BLaER1 (cell line): ENCODE measurements at regions not wholly inside any gene's neighbourhood (a gene's known extent, or its start where the extent isn't known, plus 50 kb on each side); places are given as distances from the start of the nearest gene placed in this dataset.
"Not testable (repeated sequence)": the region's sequence is repeated elsewhere in the genome, so short reads cannot be mapped to it uniquely, and the experiment has no call there.

Experiments
- H3K27ac ChIP-seq: shearing (Covaris generic); formaldehyde crosslinking; 2 replicates; pipeline ENCODE4 v1.8.1; 2022
- H3K27me3 ChIP-seq: shearing (Covaris generic); formaldehyde crosslinking; 2 replicates; pipeline ENCODE4 v1.8.1; 2022
- H3K36me3 ChIP-seq: shearing (Covaris generic); formaldehyde crosslinking; 2 replicates; pipeline ENCODE4 v1.8.1; 2022
- H3K4me1 ChIP-seq: shearing (Covaris generic); formaldehyde crosslinking; 2 replicates; pipeline ENCODE4 v1.8.1; 2022
- H3K4me2 ChIP-seq: shearing (Covaris generic); formaldehyde crosslinking; 2 replicates; pipeline ENCODE4 v1.8.1; 2022
- H3K4me3 ChIP-seq: shearing (Covaris generic); formaldehyde crosslinking; 2 replicates; pipeline ENCODE4 v1.8.1; 2022
- H3K9ac ChIP-seq: shearing (Covaris generic); formaldehyde crosslinking; 2 replicates; pipeline ENCODE4 v1.8.1; 2022
- H3K9me3 ChIP-seq: shearing (Covaris generic); formaldehyde crosslinking; 2 replicates; pipeline ENCODE4 v1.8.1; 2022
- H4K20me1 ChIP-seq: shearing (Covaris generic); formaldehyde crosslinking; 2 replicates; pipeline ENCODE4 v1.8.1; 2022
- Cebpa-rat ChIP-seq: shearing (Covaris generic); IDR thresholded peaks from 2 replicates; pipeline ENCODE4 v1.8.1; 2022

DNA sequence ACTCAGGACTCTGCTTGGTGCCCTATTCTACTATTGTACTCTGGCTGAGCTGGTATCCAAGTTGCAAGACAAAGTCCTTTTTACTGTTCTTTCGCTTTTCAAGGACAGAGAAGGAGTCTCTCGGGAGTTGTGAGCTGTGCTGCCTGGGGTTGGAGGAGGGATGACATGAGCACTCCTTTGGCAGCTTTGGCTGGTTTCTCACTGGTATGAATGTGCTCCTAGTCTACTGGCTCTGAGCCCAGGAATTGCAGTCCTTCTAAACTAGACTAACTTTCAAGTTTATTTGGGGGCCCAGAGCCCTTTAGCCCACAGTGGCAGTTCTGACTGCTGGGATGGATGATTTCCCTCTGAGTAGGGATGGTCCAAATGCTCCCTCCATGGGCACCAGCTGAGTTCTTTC is 997.1 kb downstream of the RAB28 start:
- Histone ChIP-seq H3K9ac (no peak overlapping the region), H3K4me1 (no peaks in the 10 kb centered on the region), H3K9me3 (no peaks in the 10 kb centered on the region), H3K27ac (no peak overlapping the region), H3K27me3 (no peaks in the 10 kb centered on the region), H4K20me1 (no peaks in the 10 kb centered on the region), H3K36me3 (no peaks in the 10 kb centered on the region), H3K4me3 (no peak overlapping the region), H3K4me2 (no peak overlapping the region)
- TF ChIP-seq Cebpa-rat: no peak

DNA sequence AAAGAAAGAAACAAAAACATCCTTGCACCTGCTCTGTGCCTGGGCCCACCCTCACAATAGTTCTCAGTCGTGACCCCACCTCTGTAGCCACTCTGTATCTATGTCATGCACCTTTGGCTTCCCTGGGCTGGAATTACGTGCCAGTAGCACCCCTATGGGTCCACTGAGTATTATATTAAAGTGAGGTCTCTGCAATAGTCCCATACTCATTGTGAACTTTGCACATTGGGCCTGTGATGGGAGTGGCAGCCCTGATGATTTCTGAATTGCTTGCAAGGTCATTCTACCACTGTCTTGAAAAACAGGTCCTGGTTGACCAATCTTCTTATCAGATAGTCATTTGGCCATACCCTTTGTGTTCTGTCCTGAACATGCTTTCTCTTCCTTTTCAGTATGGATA is 1012.1 kb downstream of the RAB28 start:
- Histone ChIP-seq H3K9me3 (no peaks in the 10 kb centered on the region), H3K9ac (no peak overlapping the region), H3K36me3 (no peaks in the 10 kb centered on the region), H3K4me1 (no peaks in the 10 kb centered on the region), H3K27ac (no peak overlapping the region), H4K20me1 (no peaks in the 10 kb centered on the region), H3K4me2 (no peak overlapping the region), H3K27me3 (no peaks in the 10 kb centered on the region), H3K4me3 (no peak overlapping the region)
- TF ChIP-seq Cebpa-rat: no peak

DNA sequence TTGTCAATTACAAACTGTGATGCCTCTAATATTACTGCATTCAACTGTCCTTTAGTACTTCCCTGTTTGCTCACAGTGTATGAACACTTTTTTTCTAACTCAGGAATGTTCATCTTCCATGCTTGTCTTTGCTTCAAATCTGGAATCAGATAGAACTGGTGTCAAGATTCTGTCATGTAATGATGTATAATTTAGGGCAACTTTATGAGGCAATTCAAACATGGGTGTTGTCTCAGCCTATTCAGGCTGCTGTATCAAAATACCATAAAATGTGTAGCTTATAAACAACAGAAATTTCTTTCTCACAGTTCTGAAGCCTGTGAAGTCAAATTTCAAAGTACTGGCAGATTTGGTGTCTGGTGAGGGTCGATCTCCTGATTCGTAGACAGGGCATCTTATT is 1012.9 kb downstream of the RAB28 start:
- Histone ChIP-seq H3K9ac (no peak overlapping the region), H3K27me3 (no peaks in the 10 kb centered on the region), H3K4me2 (no peak overlapping the region), H3K4me1 (no peaks in the 10 kb centered on the region), H3K36me3 (no peaks in the 10 kb centered on the region), H3K4me3 (no peak overlapping the region), H4K20me1 (no peaks in the 10 kb centered on the region), H3K9me3 (no peaks in the 10 kb centered on the region), H3K27ac (no peak overlapping the region)
- no peak for TF ChIP-seq Cebpa-rat

DNA sequence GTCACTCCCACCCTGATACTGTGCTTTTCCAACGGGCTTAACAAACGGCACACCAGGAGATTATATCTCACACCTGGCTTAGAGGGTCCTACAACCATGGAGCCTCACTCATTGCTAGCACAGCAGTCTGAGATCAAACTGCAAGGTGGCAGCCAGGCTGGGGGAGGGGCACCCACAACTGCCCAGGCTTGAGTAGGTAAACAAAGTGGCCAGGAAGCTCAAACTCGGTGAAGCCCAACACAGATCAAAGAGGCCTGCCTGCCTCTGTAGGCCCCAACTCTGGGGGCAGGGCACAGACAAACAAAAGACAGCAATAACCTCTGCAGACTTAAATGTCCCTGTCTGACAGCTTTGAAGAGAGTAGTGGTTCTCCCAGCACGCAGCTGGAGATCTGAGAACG is 1022.6 kb downstream of the RAB28 start:
- not testable (repeated sequence) for H3K4me1 ChIP-seq, H3K4me2 ChIP-seq, H3K4me3 ChIP-seq, H3K27ac ChIP-seq, H4K20me1 ChIP-seq, H3K27me3 ChIP-seq, H3K36me3 ChIP-seq, H3K9ac ChIP-seq, H3K9me3 ChIP-seq

DNA sequence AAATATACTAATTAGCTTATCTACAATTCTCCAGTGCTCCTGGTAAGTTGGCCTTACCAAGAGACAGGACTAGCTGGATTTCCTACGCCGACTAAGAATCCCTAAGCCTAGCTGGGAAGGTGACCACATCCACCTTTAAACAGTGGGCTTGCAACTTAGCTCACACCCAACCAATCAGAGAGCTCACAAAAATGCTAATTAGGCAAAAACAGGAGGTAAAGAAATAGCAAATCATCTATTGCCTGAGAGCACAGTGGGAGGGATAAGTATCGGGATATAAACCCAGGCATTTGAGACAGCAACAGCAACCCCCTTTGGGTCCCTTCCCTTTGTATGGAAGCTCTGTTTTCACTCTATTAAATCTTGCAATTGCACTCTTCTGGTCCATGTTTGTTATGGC is 1025.0 kb downstream of the RAB28 start:
- peaks cover 6% of the 10 kb centered on the region; the same call in 1 of the 2 replicates for H3K9me3 ChIP-seq
- H3K4me2 ChIP-seq: no peak overlapping the region
- H3K4me3 ChIP-seq: no peak overlapping the region
- H4K20me1 ChIP-seq: no peaks in the 10 kb centered on the region
- no peaks in the 10 kb centered on the region for H3K36me3 ChIP-seq
- no peaks in the 10 kb centered on the region for H3K27me3 ChIP-seq
- no peak overlapping the region for H3K27ac ChIP-seq
- no peak for TF ChIP-seq Cebpa-rat
- H3K9ac ChIP-seq: no peak overlapping the region
- no peaks in the 10 kb centered on the region for H3K4me1 ChIP-seq

DNA sequence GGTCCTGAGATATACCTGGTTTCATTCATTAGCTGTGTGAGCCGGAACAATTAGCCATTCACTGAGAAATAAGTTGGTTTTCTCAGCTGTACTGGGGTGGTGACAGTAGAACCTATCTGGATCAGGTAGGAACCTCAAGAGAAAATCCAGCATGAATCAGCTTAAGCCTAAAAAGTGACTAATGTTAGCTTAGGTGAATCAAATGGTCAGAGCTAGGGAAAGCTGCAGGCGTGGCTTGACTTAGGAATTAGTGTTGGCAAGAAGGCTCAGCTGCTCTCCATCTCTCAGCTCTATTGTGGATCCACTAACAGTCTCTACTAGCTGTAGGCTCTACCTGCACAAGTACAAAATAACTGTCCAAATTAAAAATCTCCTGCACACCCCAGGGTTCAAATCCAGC is 1025.5 kb downstream of the RAB28 start:
- no peaks in the 10 kb centered on the region for H3K36me3 ChIP-seq
- no peak overlapping the region for H3K4me3 ChIP-seq
- H3K27me3 ChIP-seq: no peaks in the 10 kb centered on the region
- H3K9me3 ChIP-seq: peaks cover 6% of the 10 kb centered on the region; the same call in 1 of the 2 replicates
- no peak overlapping the region for H3K27ac ChIP-seq
- H3K9ac ChIP-seq: no peak overlapping the region
- H3K4me2 ChIP-seq: no peak overlapping the region
- no peaks in the 10 kb centered on the region for H4K20me1 ChIP-seq
- no peaks in the 10 kb centered on the region for H3K4me1 ChIP-seq
- TF ChIP-seq Cebpa-rat: no peak

DNA sequence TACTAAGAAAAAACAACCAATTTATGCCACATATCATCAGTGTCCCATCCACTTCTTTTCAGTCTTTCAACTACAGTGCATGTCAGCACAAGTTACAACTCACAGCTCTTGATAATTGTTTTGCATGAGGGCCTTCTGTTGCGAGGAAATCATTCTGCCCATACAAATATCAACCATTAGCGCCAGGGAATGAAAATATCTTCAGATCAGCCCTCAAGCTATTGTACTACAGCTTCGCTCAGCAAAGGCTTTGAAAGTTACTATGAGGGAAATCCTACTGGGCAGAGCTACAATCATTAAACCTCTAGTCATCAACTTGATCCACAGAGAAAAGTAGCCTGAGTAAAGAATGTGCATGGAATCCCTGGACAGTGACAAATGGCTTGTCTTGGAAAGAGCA is 1023.6 kb upstream of the HS3ST1 start:
- no peaks in the 10 kb centered on the region for H4K20me1 ChIP-seq
- H3K4me2 ChIP-seq: no peak overlapping the region
- no peak for TF ChIP-seq Cebpa-rat
- no peaks in the 10 kb centered on the region for H3K9me3 ChIP-seq
- no peaks in the 10 kb centered on the region for H3K27me3 ChIP-seq
- H3K4me3 ChIP-seq: no peak overlapping the region
- no peak overlapping the region for H3K9ac ChIP-seq
- no peaks in the 10 kb centered on the region for H3K36me3 ChIP-seq
- no peak overlapping the region for H3K27ac ChIP-seq
- H3K4me1 ChIP-seq: no peaks in the 10 kb centered on the region

DNA sequence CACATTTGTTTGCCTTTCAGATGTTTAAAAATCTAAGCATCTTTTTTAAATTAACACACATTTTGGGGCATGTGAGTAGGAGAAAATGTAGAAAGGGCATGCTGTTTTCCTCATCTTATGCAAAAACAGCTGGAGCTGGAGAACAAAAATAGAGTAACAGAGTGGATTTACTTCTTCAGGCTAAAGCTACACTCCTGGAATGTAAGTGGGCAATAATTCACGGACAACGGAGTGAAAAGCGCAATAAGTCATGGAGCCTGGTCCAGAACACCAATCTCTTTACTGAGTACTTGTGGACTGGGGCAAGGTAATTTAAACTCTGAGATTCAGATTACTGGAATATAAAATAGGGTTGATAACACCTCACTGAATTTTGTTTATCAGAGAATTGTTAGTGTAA is 1018.8 kb upstream of the HS3ST1 start:
- H3K27ac ChIP-seq: no peak overlapping the region
- H3K36me3 ChIP-seq: no peaks in the 10 kb centered on the region

DNA sequence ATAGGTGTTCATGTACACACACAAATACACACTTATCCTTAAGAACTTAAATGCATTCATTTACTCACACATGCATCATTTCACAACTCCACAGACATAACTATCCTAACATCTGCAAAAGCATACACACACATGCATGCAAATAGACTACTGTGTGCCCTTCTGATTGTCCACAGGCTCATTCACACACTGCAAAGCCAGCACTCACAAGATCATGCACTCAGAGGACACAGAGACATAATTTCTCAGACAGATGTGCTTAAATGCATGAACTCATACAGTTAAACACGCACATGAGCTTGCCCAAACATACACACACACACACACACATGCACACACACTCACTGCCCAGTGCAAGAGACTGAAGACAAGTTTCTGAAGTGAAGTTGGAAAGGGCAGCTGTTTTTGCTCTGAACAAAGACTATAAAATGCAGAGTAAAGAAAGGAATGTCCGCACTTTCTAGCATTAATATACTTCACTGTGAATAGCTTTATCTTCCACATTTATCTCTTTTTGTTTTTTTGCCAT is 1018.0 kb upstream of the HS3ST1 start:
- H3K9me3 ChIP-seq: no peaks in the 10 kb centered on the region
- H3K4me3 ChIP-seq: no peak overlapping the region
- no peaks in the 10 kb centered on the region for H3K4me1 ChIP-seq
- H3K27me3 ChIP-seq: no peaks in the 10 kb centered on the region
- no peak overlapping the region for H3K27ac ChIP-seq
- H3K9ac ChIP-seq: no peak overlapping the region
- H4K20me1 ChIP-seq: no peaks in the 10 kb centered on the region
- no peaks in the 10 kb centered on the region for H3K36me3 ChIP-seq
- H3K4me2 ChIP-seq: no peak overlapping the region
- no peak for TF ChIP-seq Cebpa-rat

More for the DNA sequence above, 1018.8 kb upstream of the HS3ST1 start:
- H3K4me3 ChIP-seq: no peak overlapping the region
- H4K20me1 ChIP-seq: no peaks in the 10 kb centered on the region
- no peaks in the 10 kb centered on the region for H3K4me1 ChIP-seq
- no peaks in the 10 kb centered on the region for H3K9me3 ChIP-seq
- no peak overlapping the region for H3K9ac ChIP-seq
- TF ChIP-seq Cebpa-rat: no peak
- H3K27me3 ChIP-seq: no peaks in the 10 kb centered on the region
- H3K4me2 ChIP-seq: no peak overlapping the region

DNA sequence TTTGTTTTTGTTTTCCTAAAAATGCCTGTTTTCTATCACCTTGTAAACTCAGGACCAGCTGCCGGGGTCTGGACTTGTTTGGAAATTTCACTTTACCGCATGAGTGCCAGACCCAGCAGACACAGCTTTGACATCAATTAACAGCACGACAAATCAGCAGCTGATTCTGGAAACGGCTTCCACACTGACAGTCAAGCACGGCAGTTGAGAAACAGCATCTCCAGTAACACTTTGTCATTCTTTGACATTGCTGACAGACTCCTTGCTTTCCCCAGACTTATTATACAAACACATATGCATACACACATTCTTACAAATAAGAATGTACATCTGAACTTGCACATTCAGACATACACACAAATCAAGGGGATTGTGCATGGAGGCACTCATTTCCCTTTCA is 1017.6 kb upstream of the HS3ST1 start:
- Histone ChIP-seq H4K20me1 (no peaks in the 10 kb centered on the region), H3K9ac (no peak overlapping the region), H3K27ac (no peak overlapping the region), H3K4me2 (no peak overlapping the region), H3K27me3 (no peaks in the 10 kb centered on the region), H3K4me3 (no peak overlapping the region), H3K9me3 (no peaks in the 10 kb centered on the region), H3K4me1 (no peaks in the 10 kb centered on the region), H3K36me3 (no peaks in the 10 kb centered on the region)
- TF ChIP-seq Cebpa-rat: no peak

DNA sequence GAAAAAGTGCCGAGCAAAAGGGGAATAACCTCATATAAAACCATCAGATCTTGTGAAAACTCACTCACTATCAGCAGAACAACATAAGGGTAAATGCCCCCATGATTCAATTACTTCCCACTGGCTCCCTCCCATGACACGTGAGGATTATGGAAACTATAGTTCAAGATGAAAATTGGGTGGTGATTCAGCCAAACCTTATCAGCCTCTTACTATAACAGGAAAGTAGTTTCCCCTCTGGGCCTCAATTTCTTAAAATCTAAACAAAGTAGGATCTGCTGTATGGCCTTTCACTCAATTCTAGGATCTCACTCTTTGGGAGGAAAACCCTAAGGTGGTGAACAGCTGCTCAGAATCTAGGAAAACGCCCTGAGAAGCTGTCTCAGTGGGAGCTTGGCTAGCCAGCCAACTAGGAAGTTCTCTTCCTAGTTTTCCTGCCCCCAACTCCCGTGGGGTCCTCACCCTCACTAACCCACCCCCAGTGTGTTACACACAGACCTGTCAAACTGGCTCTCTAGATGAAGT is 1017.1 kb upstream of the HS3ST1 start:
- Histone ChIP-seq H3K4me1 (no peaks in the 10 kb centered on the region), H3K27me3 (no peaks in the 10 kb centered on the region), H3K27ac (no peak overlapping the region), H3K4me2 (no peak overlapping the region), H3K36me3 (no peaks in the 10 kb centered on the region), H3K9me3 (no peaks in the 10 kb centered on the region), H3K9ac (no peak overlapping the region), H4K20me1 (no peaks in the 10 kb centered on the region), H3K4me3 (no peak overlapping the region)
- no peak for TF ChIP-seq Cebpa-rat
